NOMO-1 treated with dmso at 0.1 percent for 144 hours (cell line): ENCODE measurements at regions not wholly inside any gene's neighbourhood (a gene's known extent, or its start where the extent isn't known, plus 50 kb on each side); places are given as distances from the start of the nearest gene placed in this dataset.

Experiments used
- DNase-seq: peaks from one replicate; lab custom pipeline; 2025; ENCODE audit not compliant: unreplicated experiment; lab: John Stamatoyannopoulos, UW

GRCh38 chr4:19915276-19915675, 336.4 kb upstream of the SLIT2 start:
- no peak for DNase-seq

- DNase-seq, result no peak
Measured at GRCh38 chr4:19913650-19914049, 338.1 kb upstream of the SLIT2 start.

- DNase-seq, result no peak
Measured at GRCh38 chr4:19910861-19911525, 340.7 kb upstream of the SLIT2 start.

GRCh38 chr4:19905024-19905423, 346.7 kb upstream of the SLIT2 start:
- DNase-seq, result no peak

- no peak for DNase-seq
Measured at GRCh38 chr4:19888587-19888986, 363.1 kb upstream of the SLIT2 start.

GRCh38 chr4:19883841-19884240, 367.9 kb upstream of the SLIT2 start:
- no peak for DNase-seq

- no peak for DNase-seq
Measured at GRCh38 chr4:19880206-19880605, 371.5 kb upstream of the SLIT2 start.

- no peak for DNase-seq
Measured at GRCh38 chr4:19879330-19879729, 372.4 kb upstream of the SLIT2 start.

GRCh38 chr4:19857991-19858390, 393.7 kb upstream of the SLIT2 start:
- DNase-seq, result no peak

GRCh38 chr4:19857380-19857779, 394.3 kb upstream of the SLIT2 start:
- DNase-seq, result no peak

GRCh38 chr4:19850909-19851308, 400.8 kb upstream of the SLIT2 start:
- DNase-seq, result no peak

GRCh38 chr4:19844446-19844845, 407.3 kb upstream of the SLIT2 start:
- no peak for DNase-seq

- DNase-seq, result no peak
Measured at GRCh38 chr4:19842471-19842870, 409.2 kb upstream of the SLIT2 start.

GRCh38 chr4:19838858-19839257, 412.8 kb upstream of the SLIT2 start:
- no peak for DNase-seq

GRCh38 chr4:19835429-19835828, 416.3 kb upstream of the SLIT2 start:
- DNase-seq, result no peak

- DNase-seq, result no peak
Measured at GRCh38 chr4:19832411-19832810, 419.3 kb upstream of the SLIT2 start.

GRCh38 chr4:19831644-19832285, 419.9 kb upstream of the SLIT2 start:
- no peak for DNase-seq

- DNase-seq, result no peak
Measured at GRCh38 chr4:19829101-19829500, 422.6 kb upstream of the SLIT2 start.

- no peak for DNase-seq
Measured at GRCh38 chr4:19823781-19824180, 427.9 kb upstream of the SLIT2 start.

- DNase-seq, result no peak
Measured at GRCh38 chr4:19819737-19820136, 432.0 kb upstream of the SLIT2 start.

- DNase-seq, result no peak
Measured at GRCh38 chr4:19809989-19810388, 441.7 kb upstream of the SLIT2 start.

GRCh38 chr4:19807505-19807904, 444.2 kb upstream of the SLIT2 start:
- no peak for DNase-seq

- DNase-seq, result no peak
Measured at GRCh38 chr4:19806865-19807264, 444.8 kb upstream of the SLIT2 start.
